ENCODE measurements at regions not wholly inside any gene's neighbourhood (a gene's known extent, or its start where the extent isn't known, plus 50 kb on each side); places are given as distances from the start of the nearest gene placed in this dataset.

DNA sequence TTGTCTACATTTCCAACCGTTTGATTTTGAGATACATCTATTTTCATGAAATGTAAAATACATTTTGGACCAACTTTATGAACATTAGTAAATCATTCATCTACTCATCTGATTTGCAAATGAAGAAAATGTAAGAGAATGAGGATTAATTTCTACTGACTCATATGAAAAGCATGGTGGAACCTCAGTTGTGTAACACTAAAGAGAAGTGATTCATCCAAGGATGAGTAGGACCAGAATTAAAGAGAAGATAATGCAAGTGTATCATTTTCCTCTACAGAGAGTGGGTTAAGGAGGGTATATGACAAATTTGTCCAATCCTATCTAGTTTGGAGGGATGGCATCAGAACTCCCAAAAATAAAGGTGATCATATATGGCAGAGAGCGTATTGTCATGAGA, 1967.6 kb downstream of the MRPL39 start:
- TF ChIP-seq POLR2A (IDR thresholded peaks at IDR 0.05) (no peak), CTCF (IDR thresholded peaks at IDR 0.05) (no peak)

Data from vagina (tissue), 2 donors.